Parathyroid adenoma (tissue), 2 donors: ENCODE measurements at regions not wholly inside any gene's neighbourhood (a gene's known extent, or its start where the extent isn't known, plus 50 kb on each side); places are given as distances from the start of the nearest gene placed in this dataset.

Experiments
- H2AFZ ChIP-seq: fragments of 300-600 bp; sonication (generic); one replicate; pipeline ENCODE4 v1.7.0; 2017; ENCODE audit warnings: antibody characterized with exemption, mild to moderate bottlenecking
- H3K27ac ChIP-seq: fragments of 300-600 bp; sonication (generic); one replicate; pipeline ENCODE4 v1.7.0; 2017
- H3K27me3 ChIP-seq: fragments of 300-600 bp; sonication (generic); one replicate; pipeline ENCODE4 v1.7.0; 2017; ENCODE audit warnings: low read length; ENCODE audit not compliant: control insufficient read depth, insufficient read depth
- H3K36me3 ChIP-seq: fragments of 300-600 bp; sonication (generic); one replicate; pipeline ENCODE4 v1.7.0; 2017; ENCODE audit warnings: low read length; ENCODE audit not compliant: control insufficient read depth, insufficient read depth
- H3K4me1 ChIP-seq: fragments of 300-600 bp; sonication (generic); one replicate; pipeline ENCODE4 v1.7.0; 2017; ENCODE audit warnings: control low read depth
- H3K4me2 ChIP-seq: fragments of 300-600 bp; sonication (generic); one replicate; pipeline ENCODE4 v1.7.0; 2017; ENCODE audit warnings: low read length
- H3K4me3 ChIP-seq: fragments of 300-600 bp; sonication (generic); one replicate; pipeline ENCODE4 v1.7.0; 2017; ENCODE audit warnings: low read depth, low read length
- H3K79me2 ChIP-seq: fragments of 300-600 bp; sonication (generic); one replicate; pipeline ENCODE4 v1.7.0; 2017; ENCODE audit warnings: control low read depth
- H3K9ac ChIP-seq: fragments of 300-600 bp; sonication (generic); one replicate; pipeline ENCODE4 v1.7.0; 2017; ENCODE audit warnings: mild to moderate bottlenecking
- H3K9me3 ChIP-seq: fragments of 300-600 bp; sonication (generic); one replicate; pipeline ENCODE4 v1.7.0; 2017; ENCODE audit warnings: low read length; ENCODE audit not compliant: control insufficient read depth
- CTCF ChIP-seq: fragments of 300-600 bp; sonication (generic); IDR thresholded peaks from one replicate; pipeline ENCODE4 v1.7.0; 2017; ENCODE audit warnings: antibody characterized with exemption, mild to moderate bottlenecking
- donor health status: primary hyperparathyroidism.

GRCh38 chr17:71486261-71486660 is 634.6 kb upstream of the SOX9 start:
- H3K79me2 ChIP-seq = no peaks in the 10 kb centered on the region
- H3K9me3 ChIP-seq = no peaks in the 10 kb centered on the region
- H3K27ac ChIP-seq = no peak overlapping the region
- no peaks in the 10 kb centered on the region for H3K4me1 ChIP-seq
- no peak overlapping the region for H3K4me3 ChIP-seq
- no peaks in the 10 kb centered on the region for H3K36me3 ChIP-seq
- no peak overlapping the region for H3K9ac ChIP-seq
- H2AFZ ChIP-seq = no peak overlapping the region
- no peak overlapping the region for H3K4me2 ChIP-seq
- no peak for TF ChIP-seq CTCF
- H3K27me3 ChIP-seq = no peaks in the 10 kb centered on the region

GRCh38 chr17:71488851-71489250 is 632.0 kb upstream of the SOX9 start:
- Histone ChIP-seq H3K9ac (no peak overlapping the region), H3K27ac (no peak overlapping the region), H3K36me3 (no peaks in the 10 kb centered on the region), H3K4me1 (no peaks in the 10 kb centered on the region), H3K79me2 (no peaks in the 10 kb centered on the region), H3K27me3 (no peaks in the 10 kb centered on the region), H3K9me3 (no peaks in the 10 kb centered on the region), H3K4me2 (no peak overlapping the region), H3K4me3 (no peak overlapping the region), H2AFZ (no peak overlapping the region)
- no peak for TF ChIP-seq CTCF

GRCh38 chr17:71494062-71494855 is 626.6 kb upstream of the SOX9 start:
- H2AFZ ChIP-seq = no peak overlapping the region
- H3K27ac ChIP-seq = no peak overlapping the region
- H3K9ac ChIP-seq = no peak overlapping the region
- no peak overlapping the region for H3K4me3 ChIP-seq
- TF ChIP-seq CTCF = no peak
- H3K4me1 ChIP-seq = no peaks in the 10 kb centered on the region
- H3K36me3 ChIP-seq = no peaks in the 10 kb centered on the region
- H3K4me2 ChIP-seq = no peak overlapping the region
- no peaks in the 10 kb centered on the region for H3K27me3 ChIP-seq
- H3K9me3 ChIP-seq = no peaks in the 10 kb centered on the region
- no peaks in the 10 kb centered on the region for H3K79me2 ChIP-seq

- no peak overlapping the region for H2AFZ ChIP-seq
- no peak overlapping the region for H3K4me3 ChIP-seq
- no peaks in the 10 kb centered on the region for H3K9me3 ChIP-seq
- no peaks in the 10 kb centered on the region for H3K79me2 ChIP-seq
- no peak for TF ChIP-seq CTCF
- H3K36me3 ChIP-seq = no peaks in the 10 kb centered on the region
- H3K27ac ChIP-seq = no peak overlapping the region
- H3K27me3 ChIP-seq = no peaks in the 10 kb centered on the region
- no peak overlapping the region for H3K9ac ChIP-seq
- no peak overlapping the region for H3K4me2 ChIP-seq
- no peaks in the 10 kb centered on the region for H3K4me1 ChIP-seq
These were observed 625.4 kb upstream of the SOX9 start for GRCh38 chr17:71495420-71495819.

- H3K9ac ChIP-seq = no peak overlapping the region
- no peak overlapping the region for H2AFZ ChIP-seq
- no peaks in the 10 kb centered on the region for H3K9me3 ChIP-seq
- H3K27me3 ChIP-seq = no peaks in the 10 kb centered on the region
- H3K4me3 ChIP-seq = no peak overlapping the region
- H3K4me1 ChIP-seq = no peaks in the 10 kb centered on the region
- no peak overlapping the region for H3K4me2 ChIP-seq
- no peak overlapping the region for H3K27ac ChIP-seq
- no peaks in the 10 kb centered on the region for H3K79me2 ChIP-seq
- TF ChIP-seq CTCF = no peak
- H3K36me3 ChIP-seq = no peaks in the 10 kb centered on the region
These were observed 624.3 kb upstream of the SOX9 start for GRCh38 chr17:71496552-71496951.
